GM21526 (cell line): ENCODE measurements at regions not wholly inside any gene's neighbourhood (a gene's known extent, or its start where the extent isn't known, plus 50 kb on each side); places are given as distances from the start of the nearest gene placed in this dataset.
"Not testable (repeated sequence)": the region's sequence is repeated elsewhere in the genome, so short reads cannot be mapped to it uniquely, and the experiment has no call there.

ENCODE experiments used
- ATAC-seq: cut with Tn5 transposase; IDR thresholded peaks from one replicate; pipeline ENCODE4 v1.9.1; 2021; ENCODE audit warnings: moderate library complexity; ENCODE audit not compliant: unreplicated experiment, low FRiP score

- ATAC-seq: no peak
These were observed 741.2 kb upstream of the ZWINT start for GRCh38 chr10:57102236-57102635.

GRCh38 chr10:57098146-57098545 lies 737.1 kb upstream of the ZWINT start:
- no peak for ATAC-seq

GRCh38 chr10:57096044-57096443 lies 735.0 kb upstream of the ZWINT start:
- ATAC-seq: no peak

- no peak for ATAC-seq
These were observed 733.9 kb upstream of the ZWINT start for GRCh38 chr10:57094965-57095364.

- no peak for ATAC-seq
These were observed 733.0 kb upstream of the ZWINT start for GRCh38 chr10:57094083-57094482.

GRCh38 chr10:57053530-57053929 lies 692.5 kb upstream of the ZWINT start:
- ATAC-seq: no peak

- ATAC-seq: no peak
These were observed 688.0 kb upstream of the ZWINT start for GRCh38 chr10:57049096-57049495.

- ATAC-seq: no peak
These were observed 677.5 kb upstream of the ZWINT start for GRCh38 chr10:57038531-57038930.

GRCh38 chr10:57035310-57035709 lies 674.3 kb upstream of the ZWINT start:
- ATAC-seq: no peak

- not testable (repeated sequence) for ATAC-seq
These were observed 671.2 kb upstream of the ZWINT start for GRCh38 chr10:57032301-57032700.

GRCh38 chr10:57031346-57031745 lies 670.3 kb upstream of the ZWINT start:
- no peak for ATAC-seq

GRCh38 chr10:57026307-57026706 lies 665.2 kb upstream of the ZWINT start:
- no peak for ATAC-seq

GRCh38 chr10:57023626-57024025 lies 662.6 kb upstream of the ZWINT start:
- ATAC-seq: no peak

GRCh38 chr10:57018452-57018851 lies 657.4 kb upstream of the ZWINT start:
- no peak for ATAC-seq

- ATAC-seq: no peak
These were observed 656.4 kb upstream of the ZWINT start for GRCh38 chr10:57017356-57018037.

- ATAC-seq: no peak
These were observed 654.7 kb upstream of the ZWINT start for GRCh38 chr10:57015595-57016318.

- ATAC-seq: no peak
These were observed 654.1 kb upstream of the ZWINT start for GRCh38 chr10:57015187-57015586.

- no peak for ATAC-seq
These were observed 653.7 kb upstream of the ZWINT start for GRCh38 chr10:57014758-57015157.

- ATAC-seq: no peak
These were observed 647.1 kb upstream of the ZWINT start for GRCh38 chr10:57008189-57008588.

- no peak for ATAC-seq
These were observed 630.6 kb upstream of the ZWINT start for GRCh38 chr10:56991591-56992069.

GRCh38 chr10:56975513-56975912 lies 614.5 kb upstream of the ZWINT start:
- ATAC-seq: no peak

GRCh38 chr10:56973766-56974165 lies 612.7 kb upstream of the ZWINT start:
- ATAC-seq: no peak
